ENCODE measurements at regions not wholly inside any gene's neighbourhood (a gene's known extent, or its start where the extent isn't known, plus 50 kb on each side); places are given as distances from the start of the nearest gene placed in this dataset.

DNA sequence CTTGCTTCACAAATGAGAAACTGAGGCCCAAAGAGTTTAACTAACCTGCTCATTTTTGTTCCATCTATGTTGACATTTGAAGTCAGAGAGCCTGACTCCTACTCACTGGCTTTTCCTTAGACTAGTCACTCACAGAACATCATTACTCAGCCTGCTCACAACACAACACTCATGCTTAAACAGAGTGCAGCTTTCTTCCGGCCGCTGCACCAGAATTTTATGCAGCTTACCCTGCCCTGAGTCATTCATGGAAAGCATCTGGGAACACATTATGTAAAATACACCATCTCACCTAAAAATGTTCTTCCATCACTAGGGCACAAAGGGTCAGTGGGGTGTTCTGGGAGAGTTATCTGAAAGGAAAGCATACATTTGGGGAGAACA is 303.4 kb downstream of the SPRY2 start:
- TF ChIP-seq, protein P1, sequence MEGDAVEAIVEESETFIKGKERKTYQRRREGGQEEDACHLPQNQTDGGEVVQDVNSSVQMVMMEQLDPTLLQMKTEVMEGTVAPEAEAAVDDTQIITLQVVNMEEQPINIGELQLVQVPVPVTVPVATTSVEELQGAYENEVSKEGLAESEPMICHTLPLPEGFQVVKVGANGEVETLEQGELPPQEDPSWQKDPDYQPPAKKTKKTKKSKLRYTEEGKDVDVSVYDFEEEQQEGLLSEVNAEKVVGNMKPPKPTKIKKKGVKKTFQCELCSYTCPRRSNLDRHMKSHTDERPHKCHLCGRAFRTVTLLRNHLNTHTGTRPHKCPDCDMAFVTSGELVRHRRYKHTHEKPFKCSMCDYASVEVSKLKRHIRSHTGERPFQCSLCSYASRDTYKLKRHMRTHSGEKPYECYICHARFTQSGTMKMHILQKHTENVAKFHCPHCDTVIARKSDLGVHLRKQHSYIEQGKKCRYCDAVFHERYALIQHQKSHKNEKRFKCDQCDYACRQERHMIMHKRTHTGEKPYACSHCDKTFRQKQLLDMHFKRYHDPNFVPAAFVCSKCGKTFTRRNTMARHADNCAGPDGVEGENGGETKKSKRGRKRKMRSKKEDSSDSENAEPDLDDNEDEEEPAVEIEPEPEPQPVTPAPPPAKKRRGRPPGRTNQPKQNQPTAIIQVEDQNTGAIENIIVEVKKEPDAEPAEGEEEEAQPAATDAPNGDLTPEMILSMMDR (IDR thresholded peaks at IDR 0.05; ENCODE audit: low read depth, low read length) = no peak
- no peak overlapping the region for H3K4me3 ChIP-seq (ENCODE audit: low read depth, low read length)

GRCh38 chr13:80036845-80037504 is 304.0 kb downstream of the SPRY2 start:
- no peak overlapping the region for H3K4me3 ChIP-seq (ENCODE audit: low read depth, low read length)

GRCh38 chr13:80035096-80035495 is 305.8 kb downstream of the SPRY2 start:
- no peak overlapping the region for H3K4me3 ChIP-seq (ENCODE audit: low read depth, low read length)
- TF ChIP-seq, protein P1 (IDR thresholded peaks at IDR 0.05; ENCODE audit: low read depth, low read length) = no peak

More at GRCh38 chr13:80036845-80037504, 304.0 kb downstream of the SPRY2 start:
- TF ChIP-seq, protein P1 (IDR thresholded peaks at IDR 0.05; ENCODE audit: low read depth, low read length) = no peak

GRCh38 chr13:80033951-80034350 is 307.0 kb downstream of the SPRY2 start:
- H3K4me3 ChIP-seq (ENCODE audit: low read depth, low read length) = no peak overlapping the region
- TF ChIP-seq, protein P1 (IDR thresholded peaks at IDR 0.05; ENCODE audit: low read depth, low read length) = no peak

GRCh38 chr13:80033286-80033685 is 307.6 kb downstream of the SPRY2 start:
- no peak overlapping the region for H3K4me3 ChIP-seq (ENCODE audit: low read depth, low read length)
- TF ChIP-seq, protein P1 (IDR thresholded peaks at IDR 0.05; ENCODE audit: low read depth, low read length) = no peak

- H3K4me3 ChIP-seq (ENCODE audit: low read depth, low read length) = no peak overlapping the region
- TF ChIP-seq, protein P1 (IDR thresholded peaks at IDR 0.05; ENCODE audit: low read depth, low read length) = peak; percentile 24; the same call in 1 of the 2 replicates
Observed at GRCh38 chr13:80030491-80030890, 310.4 kb downstream of the SPRY2 start.

DNA sequence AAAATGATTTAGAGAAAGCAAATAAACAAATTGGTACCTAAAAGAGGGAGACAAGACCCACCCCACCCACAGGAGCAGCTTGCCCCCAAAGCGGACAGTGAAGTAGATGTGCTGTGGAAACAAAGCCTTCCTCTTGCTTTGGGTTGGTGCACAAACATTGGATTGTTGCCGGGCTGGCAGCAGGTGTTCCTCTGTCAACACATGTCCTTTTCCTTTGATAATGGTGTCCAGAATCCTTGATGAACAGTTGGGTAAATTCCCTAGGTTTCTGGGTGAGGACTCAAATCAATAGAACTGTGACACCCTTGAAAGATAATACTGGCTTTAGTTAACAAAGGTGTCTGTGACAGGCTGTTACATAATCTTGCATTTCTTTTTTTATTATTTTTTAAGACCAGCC is 311.8 kb downstream of the SPRY2 start:
- TF ChIP-seq, protein P1 (IDR thresholded peaks at IDR 0.05; ENCODE audit: low read depth, low read length) = no peak
- no peak overlapping the region for H3K4me3 ChIP-seq (ENCODE audit: low read depth, low read length)

All from WI38 (cell line).